ENCODE measurements at regions not wholly inside any gene's neighbourhood (a gene's known extent, or its start where the extent isn't known, plus 50 kb on each side); places are given as distances from the start of the nearest gene placed in this dataset.

DNA sequence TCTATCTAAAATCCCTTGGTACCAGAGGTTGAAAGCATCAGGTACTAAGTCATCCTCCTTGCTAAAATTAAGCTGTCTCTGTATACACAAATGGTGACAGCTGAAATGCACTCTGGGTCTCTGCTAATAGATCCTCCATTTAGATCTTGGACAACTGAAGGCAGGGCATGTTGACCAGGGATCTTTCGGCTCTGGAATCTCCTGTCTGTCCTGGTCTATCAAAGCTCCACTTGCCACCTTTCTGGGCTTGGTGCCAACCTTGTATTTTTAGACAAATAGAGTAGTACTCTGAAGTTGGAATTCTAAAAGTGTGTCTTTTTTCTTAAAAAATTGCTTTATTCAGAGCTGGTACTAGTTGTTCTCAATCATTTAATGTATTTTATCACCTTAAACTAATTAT, 135.2 kb upstream of the HMHB1 start:
- TF ChIP-seq POLR2A (IDR thresholded peaks at IDR 0.05) (no peak), POLR2AphosphoS5 (IDR thresholded peaks at IDR 0.05; ENCODE audit: insufficient read depth in 1 of 2, low read depth in 1 of 2) (no peak)
- TF ChIP-seq, protein P1, sequence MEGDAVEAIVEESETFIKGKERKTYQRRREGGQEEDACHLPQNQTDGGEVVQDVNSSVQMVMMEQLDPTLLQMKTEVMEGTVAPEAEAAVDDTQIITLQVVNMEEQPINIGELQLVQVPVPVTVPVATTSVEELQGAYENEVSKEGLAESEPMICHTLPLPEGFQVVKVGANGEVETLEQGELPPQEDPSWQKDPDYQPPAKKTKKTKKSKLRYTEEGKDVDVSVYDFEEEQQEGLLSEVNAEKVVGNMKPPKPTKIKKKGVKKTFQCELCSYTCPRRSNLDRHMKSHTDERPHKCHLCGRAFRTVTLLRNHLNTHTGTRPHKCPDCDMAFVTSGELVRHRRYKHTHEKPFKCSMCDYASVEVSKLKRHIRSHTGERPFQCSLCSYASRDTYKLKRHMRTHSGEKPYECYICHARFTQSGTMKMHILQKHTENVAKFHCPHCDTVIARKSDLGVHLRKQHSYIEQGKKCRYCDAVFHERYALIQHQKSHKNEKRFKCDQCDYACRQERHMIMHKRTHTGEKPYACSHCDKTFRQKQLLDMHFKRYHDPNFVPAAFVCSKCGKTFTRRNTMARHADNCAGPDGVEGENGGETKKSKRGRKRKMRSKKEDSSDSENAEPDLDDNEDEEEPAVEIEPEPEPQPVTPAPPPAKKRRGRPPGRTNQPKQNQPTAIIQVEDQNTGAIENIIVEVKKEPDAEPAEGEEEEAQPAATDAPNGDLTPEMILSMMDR (IDR thresholded peaks at IDR 0.05) = no peak
